OCI-LY7 (cell line): ENCODE measurements at regions not wholly inside any gene's neighbourhood (a gene's known extent, or its start where the extent isn't known, plus 50 kb on each side); places are given as distances from the start of the nearest gene placed in this dataset.

Source experiments
- EZH2phosphoT487 ChIP-seq: fragments of 200-600 bp; sonication (generic); IDR thresholded peaks from 2 replicates; pipeline ENCODE4 v1.6.1; 2018; ENCODE audit warnings: low read depth, borderline replicate concordance, mild to moderate bottlenecking, mixed run types, antibody characterized with exemption, low read length, moderate library complexity, mixed read lengths
- TF ChIP-seq, protein P1 (sequence below): fragments of 200-600 bp; sonication (generic); conservative IDR thresholded peaks from 2 replicates; pipeline ENCODE4 v1.5.1; 2014; ENCODE audit warnings: mild to moderate bottlenecking, antibody characterized with exemption, low read length, moderate library complexity, mixed read lengths

DNA sequence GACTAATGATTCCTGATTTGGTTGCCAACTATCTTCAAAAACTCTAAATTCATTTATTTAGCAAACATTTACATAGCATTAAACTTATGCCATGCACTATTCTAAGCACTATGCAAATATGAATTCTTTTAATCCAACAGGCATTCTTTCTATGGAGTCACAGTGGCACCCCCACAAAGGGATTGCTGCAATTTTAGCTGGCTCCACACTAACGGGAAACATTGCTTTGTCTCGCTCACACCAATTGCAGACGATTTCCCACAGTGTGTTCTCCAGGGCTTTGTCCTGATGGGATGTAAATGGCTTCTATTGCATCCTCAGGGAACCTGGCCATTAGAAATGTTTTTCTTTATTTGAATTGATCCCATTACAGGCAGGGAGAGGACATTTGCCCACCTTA lies 259.1 kb downstream of the BARHL2 start:
- TF ChIP-seq, protein P1, sequence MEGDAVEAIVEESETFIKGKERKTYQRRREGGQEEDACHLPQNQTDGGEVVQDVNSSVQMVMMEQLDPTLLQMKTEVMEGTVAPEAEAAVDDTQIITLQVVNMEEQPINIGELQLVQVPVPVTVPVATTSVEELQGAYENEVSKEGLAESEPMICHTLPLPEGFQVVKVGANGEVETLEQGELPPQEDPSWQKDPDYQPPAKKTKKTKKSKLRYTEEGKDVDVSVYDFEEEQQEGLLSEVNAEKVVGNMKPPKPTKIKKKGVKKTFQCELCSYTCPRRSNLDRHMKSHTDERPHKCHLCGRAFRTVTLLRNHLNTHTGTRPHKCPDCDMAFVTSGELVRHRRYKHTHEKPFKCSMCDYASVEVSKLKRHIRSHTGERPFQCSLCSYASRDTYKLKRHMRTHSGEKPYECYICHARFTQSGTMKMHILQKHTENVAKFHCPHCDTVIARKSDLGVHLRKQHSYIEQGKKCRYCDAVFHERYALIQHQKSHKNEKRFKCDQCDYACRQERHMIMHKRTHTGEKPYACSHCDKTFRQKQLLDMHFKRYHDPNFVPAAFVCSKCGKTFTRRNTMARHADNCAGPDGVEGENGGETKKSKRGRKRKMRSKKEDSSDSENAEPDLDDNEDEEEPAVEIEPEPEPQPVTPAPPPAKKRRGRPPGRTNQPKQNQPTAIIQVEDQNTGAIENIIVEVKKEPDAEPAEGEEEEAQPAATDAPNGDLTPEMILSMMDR: no peak
- TF ChIP-seq EZH2phosphoT487: no peak
